Hepatocyte (in vitro differentiated cells): ENCODE measurements at regions not wholly inside any gene's neighbourhood (a gene's known extent, or its start where the extent isn't known, plus 50 kb on each side); places are given as distances from the start of the nearest gene placed in this dataset.

Source experiments
- DNase-seq: peaks from one replicate; pipeline ENCODE4 v3.0.0-alpha.2; 2016; ENCODE audit warnings: low spot score
- H2AFZ ChIP-seq: fragments of 200-600 bp; sonication (generic); 2 replicates; pipeline ENCODE4 v1.6.0; 2016; ENCODE audit warnings: antibody characterized with exemption, mild to moderate bottlenecking
- H3K27ac ChIP-seq: fragments of 200-600 bp; sonication (generic); 2 replicates; pipeline ENCODE4 v1.5.1; 2016; ENCODE audit warnings: mild to moderate bottlenecking
- H3K27me3 ChIP-seq: fragments of 200-600 bp; sonication (generic); 2 replicates; pipeline ENCODE4 v1.6.1; 2016
- H3K36me3 ChIP-seq: fragments of 200-600 bp; sonication (generic); replicated peaks from 2 replicates; pipeline ENCODE4 v1.5.1; 2016; ENCODE audit warnings: low read depth; ENCODE audit not compliant: insufficient read depth
- H3K4me1 ChIP-seq: fragments of 200-600 bp; sonication (generic); 2 replicates; pipeline ENCODE4 v1.5.1; 2016; ENCODE audit warnings: mild to moderate bottlenecking, moderate library complexity; ENCODE audit not compliant: insufficient read depth
- H3K4me2 ChIP-seq: fragments of 200-600 bp; sonication (generic); 2 replicates; pipeline ENCODE4 v1.6.0; 2016
- H3K4me3 ChIP-seq: fragments of 200-600 bp; sonication (generic); 2 replicates; pipeline ENCODE4 v1.5.1; 2016; ENCODE audit warnings: mild to moderate bottlenecking
- H3K79me2 ChIP-seq: fragments of 200-600 bp; sonication (generic); 2 replicates; pipeline ENCODE4 v1.6.0; 2017; ENCODE audit warnings: mild to moderate bottlenecking
- H3K9me2 ChIP-seq: fragments of 200-600 bp; sonication (generic); replicated peaks from 2 replicates; pipeline ENCODE4 v1.6.0; 2017; ENCODE audit warnings: mild to moderate bottlenecking; ENCODE audit not compliant: insufficient read depth
- H3K9me3 ChIP-seq: fragments of 200-600 bp; sonication (generic); 2 replicates; pipeline ENCODE4 v1.5.1; 2016; ENCODE audit warnings: low read depth, mild to moderate bottlenecking
- H4K20me1 ChIP-seq: fragments of 200-600 bp; sonication (generic); 2 replicates; pipeline ENCODE4 v1.6.0; 2016; ENCODE audit warnings: mild to moderate bottlenecking; ENCODE audit not compliant: insufficient read depth, poor library complexity, severe bottlenecking
- EZH2 ChIP-seq: fragments of 200-600 bp; sonication (generic); IDR thresholded peaks from 2 replicates; pipeline ENCODE4 v1.6.1; 2016; ENCODE audit warnings: antibody characterized with exemption, mild to moderate bottlenecking, borderline replicate concordance
- EZH2phosphoT487 ChIP-seq: fragments of 200-600 bp; sonication (generic); IDR thresholded peaks from one replicate; pipeline ENCODE4 v1.6.1; 2018; ENCODE audit warnings: antibody characterized with exemption, mild to moderate bottlenecking, low read depth, moderate library complexity; ENCODE audit not compliant: unreplicated experiment, severe bottlenecking
- WGBS: methylation state at CpG from one replicate; pipeline ENCODE4 v1.1.6; 2016; ENCODE audit warnings: low lambda C conversion rate; ENCODE audit errors: missing lambda C conversion rate; 5-methylcytosine and 5-hydroxymethylcytosine counted together
- TF ChIP-seq, protein P1 (sequence below): fragments of 200-600 bp; sonication (generic); IDR thresholded peaks from 2 replicates; pipeline ENCODE4 v1.5.1; 2016; ENCODE audit warnings: antibody characterized with exemption, mild to moderate bottlenecking; ENCODE audit not compliant: poor library complexity

DNA sequence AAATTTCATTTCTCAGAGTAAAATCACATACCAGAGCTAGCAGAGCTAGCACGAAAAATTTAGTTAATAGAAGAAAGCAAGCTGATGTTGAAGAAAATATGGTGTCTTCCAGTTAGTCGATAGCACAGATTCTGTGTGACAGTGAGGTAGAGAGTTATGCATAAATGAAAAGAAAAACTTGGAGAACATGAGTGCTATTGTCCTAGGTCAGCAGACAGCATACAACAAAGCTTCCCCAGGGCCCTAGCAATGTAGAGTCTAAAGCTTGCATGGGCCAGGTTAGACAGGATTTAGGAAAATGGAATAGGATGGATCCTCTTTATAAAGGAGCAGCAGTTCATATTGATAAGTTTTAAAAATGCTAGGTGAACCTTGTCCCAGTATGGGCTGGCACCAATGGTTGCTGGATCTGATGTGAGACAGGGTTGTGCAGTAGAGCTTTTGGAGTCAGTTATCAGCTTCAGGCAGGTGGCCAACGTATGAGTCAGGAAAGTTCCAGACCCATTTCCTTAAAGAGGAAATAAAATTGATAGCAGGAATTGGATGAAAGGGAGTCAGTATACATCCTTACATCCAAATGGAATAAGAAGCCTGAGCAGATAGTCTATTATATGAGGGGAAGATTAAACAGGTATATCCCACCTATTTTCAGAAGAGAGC lies 277.2 kb downstream of the FRK start:
- no peak for DNase-seq

DNA sequence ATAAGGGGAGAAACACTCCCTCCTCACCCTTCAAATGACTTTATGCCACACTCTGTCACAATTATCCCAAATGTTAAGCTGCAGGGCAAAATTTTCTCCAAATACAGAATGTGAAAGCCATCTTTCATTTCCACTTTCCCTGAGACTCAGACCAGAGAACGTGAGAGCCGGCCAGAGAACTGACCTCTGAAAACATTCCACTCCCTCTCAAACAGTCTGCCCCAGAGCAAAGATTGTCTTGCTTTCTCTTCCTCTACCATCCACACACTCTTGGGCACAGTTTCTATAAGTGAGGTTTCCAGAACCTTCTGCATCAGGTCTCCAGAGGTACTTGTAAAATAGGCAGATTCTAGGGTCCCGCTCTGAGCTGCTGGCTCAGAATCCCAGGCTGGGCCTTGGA lies 278.1 kb downstream of the FRK start:
- Histone ChIP-seq H4K20me1 (no peaks in the 10 kb centered on the region), H3K4me3 (no peak overlapping the region), H2AFZ (no peak overlapping the region), H3K9me2 (no peaks in the 10 kb centered on the region), H3K36me3 (no peaks in the 10 kb centered on the region), H3K27ac (no peak overlapping the region), H3K4me1 (no peaks in the 10 kb centered on the region), H3K9me3 (no peaks in the 10 kb centered on the region), H3K79me2 (no peaks in the 10 kb centered on the region), H3K4me2 (no peak overlapping the region), H3K27me3 (no peaks in the 10 kb centered on the region)
- WGBS = 87% methylated on average over 3 of the region's 3 CpGs
- no peak for TF ChIP-seq EZH2phosphoT487
- no peak for TF ChIP-seq EZH2
- TF ChIP-seq, protein P1, sequence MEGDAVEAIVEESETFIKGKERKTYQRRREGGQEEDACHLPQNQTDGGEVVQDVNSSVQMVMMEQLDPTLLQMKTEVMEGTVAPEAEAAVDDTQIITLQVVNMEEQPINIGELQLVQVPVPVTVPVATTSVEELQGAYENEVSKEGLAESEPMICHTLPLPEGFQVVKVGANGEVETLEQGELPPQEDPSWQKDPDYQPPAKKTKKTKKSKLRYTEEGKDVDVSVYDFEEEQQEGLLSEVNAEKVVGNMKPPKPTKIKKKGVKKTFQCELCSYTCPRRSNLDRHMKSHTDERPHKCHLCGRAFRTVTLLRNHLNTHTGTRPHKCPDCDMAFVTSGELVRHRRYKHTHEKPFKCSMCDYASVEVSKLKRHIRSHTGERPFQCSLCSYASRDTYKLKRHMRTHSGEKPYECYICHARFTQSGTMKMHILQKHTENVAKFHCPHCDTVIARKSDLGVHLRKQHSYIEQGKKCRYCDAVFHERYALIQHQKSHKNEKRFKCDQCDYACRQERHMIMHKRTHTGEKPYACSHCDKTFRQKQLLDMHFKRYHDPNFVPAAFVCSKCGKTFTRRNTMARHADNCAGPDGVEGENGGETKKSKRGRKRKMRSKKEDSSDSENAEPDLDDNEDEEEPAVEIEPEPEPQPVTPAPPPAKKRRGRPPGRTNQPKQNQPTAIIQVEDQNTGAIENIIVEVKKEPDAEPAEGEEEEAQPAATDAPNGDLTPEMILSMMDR = no peak
- DNase-seq = no peak

More for the DNA sequence above, 277.2 kb downstream of the FRK start:
- TF ChIP-seq EZH2phosphoT487 (no peak), EZH2 (no peak)
- TF ChIP-seq, protein P1 = no peak
- 76% methylated on average over 3 of the region's 3 CpGs for WGBS
- Histone ChIP-seq H3K4me3 (no peak overlapping the region), H4K20me1 (no peaks in the 10 kb centered on the region), H2AFZ (no peak overlapping the region), H3K36me3 (no peaks in the 10 kb centered on the region), H3K9me3 (no peaks in the 10 kb centered on the region), H3K79me2 (no peaks in the 10 kb centered on the region), H3K4me2 (no peak overlapping the region), H3K27ac (no peak overlapping the region), H3K27me3 (no peaks in the 10 kb centered on the region), H3K9me2 (no peaks in the 10 kb centered on the region), H3K4me1 (no peaks in the 10 kb centered on the region)

DNA sequence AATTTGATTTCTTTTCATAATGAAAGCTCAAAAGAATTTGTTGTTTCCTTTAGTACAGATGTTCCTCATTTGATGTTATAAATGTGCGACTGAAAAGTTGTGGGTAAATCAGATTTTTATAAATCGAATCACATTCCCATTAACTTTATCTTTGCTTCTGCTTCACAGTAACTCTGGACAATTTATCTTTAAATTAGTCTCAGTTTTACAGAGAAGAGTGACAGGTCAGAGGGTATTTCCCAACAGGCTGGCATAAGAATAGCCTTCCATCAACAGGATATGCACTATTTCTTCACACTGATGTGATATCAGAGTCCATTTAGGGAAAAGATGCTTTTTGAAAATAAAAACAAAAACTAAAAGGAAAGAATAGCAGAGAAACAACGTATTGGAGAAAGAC lies 286.9 kb downstream of the FRK start:
- Histone ChIP-seq H2AFZ (no peak overlapping the region), H3K9me2 (no peaks in the 10 kb centered on the region), H4K20me1 (no peaks in the 10 kb centered on the region), H3K36me3 (no peaks in the 10 kb centered on the region), H3K27me3 (no peaks in the 10 kb centered on the region), H3K4me1 (no peaks in the 10 kb centered on the region), H3K79me2 (no peaks in the 10 kb centered on the region), H3K27ac (no peak overlapping the region), H3K4me2 (no peak overlapping the region), H3K9me3 (no peaks in the 10 kb centered on the region), H3K4me3 (no peak overlapping the region)
- TF ChIP-seq EZH2 (no peak), EZH2phosphoT487 (no peak)
- TF ChIP-seq, protein P1 = no peak
- no peak for DNase-seq
- 45% methylated on average over 3 of the region's 3 CpGs for WGBS
